Prostate gland (tissue), 2 donors: ENCODE measurements at regions not wholly inside any gene's neighbourhood (a gene's known extent, or its start where the extent isn't known, plus 50 kb on each side); places are given as distances from the start of the nearest gene placed in this dataset.

ENCODE experiments used
- CTCF ChIP-seq, 4 experiments: fragments of 200-600 bp in 2 of 4; fragments of 450-650 bp in 2 of 4; sonication (generic) in 2 of 4; IDR thresholded peaks; 1 replicate in 3 of 4; 2 replicates in 1 of 4; pipeline ENCODE4 v1.5.1; 2016 to 2019; ENCODE audit warnings: antibody characterized with exemption in 4 of 4, mild to moderate bottlenecking in 2 of 4, moderate library complexity in 2 of 4
- POLR2A ChIP-seq: fragments of 450-650 bp; IDR thresholded peaks from one replicate; pipeline ENCODE4 v1.6.1; 2016; ENCODE audit warnings: antibody characterized with exemption, mild to moderate bottlenecking
- POLR2AphosphoS5 ChIP-seq: sonication (generic); formaldehyde crosslinking; IDR thresholded peaks from one replicate; pipeline ENCODE4 v1.6.1; 2017; ENCODE audit warnings: antibody characterized with exemption

GRCh38 chr6:94213226-94213625 is 793.9 kb upstream of the EPHA7 start:
- TF ChIP-seq CTCF (IDR thresholded peaks at IDR 0.05) (no peak), POLR2A (no peak), POLR2AphosphoS5 (no peak)
